ENCODE measurements at regions not wholly inside any gene's neighbourhood (a gene's known extent, or its start where the extent isn't known, plus 50 kb on each side); places are given as distances from the start of the nearest gene placed in this dataset.

DNA sequence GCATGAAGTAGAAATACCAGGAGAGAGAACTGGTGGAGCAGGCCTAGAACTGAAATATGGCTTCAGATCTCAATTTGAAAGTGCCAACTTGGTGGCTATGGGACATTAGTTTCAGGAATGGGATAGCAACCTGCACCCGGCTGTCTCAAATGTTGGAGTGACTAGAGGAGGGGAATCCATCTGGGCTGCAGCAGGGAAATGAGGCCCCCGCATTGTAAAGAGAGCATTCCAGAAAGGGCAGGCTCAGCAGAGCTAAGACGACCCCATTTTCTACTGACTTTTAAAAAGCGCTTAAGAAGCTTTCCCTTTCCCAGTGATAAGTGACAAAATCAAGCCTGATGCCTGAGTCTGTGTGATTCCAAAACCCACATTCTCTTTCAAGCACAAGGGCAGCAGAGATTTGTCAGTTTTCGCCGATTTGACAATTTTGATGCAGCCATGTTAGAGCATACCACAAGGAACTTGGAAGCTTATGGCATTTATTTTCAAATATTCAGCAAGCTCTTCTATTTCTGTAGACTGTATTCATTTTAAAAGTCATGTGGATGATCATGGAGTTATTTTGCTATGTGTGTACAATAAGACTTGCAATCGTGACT lies 119.8 kb upstream of the ARHGAP28 start:
- TF ChIP-seq, protein P1, sequence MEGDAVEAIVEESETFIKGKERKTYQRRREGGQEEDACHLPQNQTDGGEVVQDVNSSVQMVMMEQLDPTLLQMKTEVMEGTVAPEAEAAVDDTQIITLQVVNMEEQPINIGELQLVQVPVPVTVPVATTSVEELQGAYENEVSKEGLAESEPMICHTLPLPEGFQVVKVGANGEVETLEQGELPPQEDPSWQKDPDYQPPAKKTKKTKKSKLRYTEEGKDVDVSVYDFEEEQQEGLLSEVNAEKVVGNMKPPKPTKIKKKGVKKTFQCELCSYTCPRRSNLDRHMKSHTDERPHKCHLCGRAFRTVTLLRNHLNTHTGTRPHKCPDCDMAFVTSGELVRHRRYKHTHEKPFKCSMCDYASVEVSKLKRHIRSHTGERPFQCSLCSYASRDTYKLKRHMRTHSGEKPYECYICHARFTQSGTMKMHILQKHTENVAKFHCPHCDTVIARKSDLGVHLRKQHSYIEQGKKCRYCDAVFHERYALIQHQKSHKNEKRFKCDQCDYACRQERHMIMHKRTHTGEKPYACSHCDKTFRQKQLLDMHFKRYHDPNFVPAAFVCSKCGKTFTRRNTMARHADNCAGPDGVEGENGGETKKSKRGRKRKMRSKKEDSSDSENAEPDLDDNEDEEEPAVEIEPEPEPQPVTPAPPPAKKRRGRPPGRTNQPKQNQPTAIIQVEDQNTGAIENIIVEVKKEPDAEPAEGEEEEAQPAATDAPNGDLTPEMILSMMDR (IDR thresholded peaks at IDR 0.05; ENCODE audit: insufficient read depth, low read length, poor library complexity, severe bottlenecking): no peak
- no peak for TF ChIP-seq EZH2phosphoT487 (conservative IDR thresholded peaks at IDR 0.05; ENCODE audit: low read length)

Measured in SU-DHL-6 (cell line).